ENCODE measurements at regions not wholly inside any gene's neighbourhood (a gene's known extent, or its start where the extent isn't known, plus 50 kb on each side); places are given as distances from the start of the nearest gene placed in this dataset.
"Not testable (repeated sequence)": the region's sequence is repeated elsewhere in the genome, so short reads cannot be mapped to it uniquely, and the experiment has no call there.

GRCh38 chr20:19897891-19898290 is 119.3 kb upstream of the NAA20 start:
- no peak for DNase-seq (ENCODE audit: low read depth)

GRCh38 chr20:19901226-19901625 is 115.9 kb upstream of the NAA20 start:
- no peak for DNase-seq (ENCODE audit: low read depth)

GRCh38 chr20:19903168-19903811 is 113.9 kb upstream of the NAA20 start:
- DNase-seq (ENCODE audit: low read depth): peak; percentile 70

GRCh38 chr20:19907326-19908056 is 109.7 kb upstream of the NAA20 start:
- no peak for DNase-seq (ENCODE audit: low read depth)

- no peak for DNase-seq (ENCODE audit: low read depth)
These were observed 108.6 kb upstream of the NAA20 start for GRCh38 chr20:19908576-19908975.

- no peak for DNase-seq (ENCODE audit: low read depth)
These were observed 107.4 kb upstream of the NAA20 start for GRCh38 chr20:19909725-19910124.

GRCh38 chr20:19911810-19912382 is 105.3 kb upstream of the NAA20 start:
- DNase-seq (ENCODE audit: low read depth): no peak

GRCh38 chr20:19913349-19913748 is 103.8 kb upstream of the NAA20 start:
- DNase-seq (ENCODE audit: low read depth): no peak

- DNase-seq (ENCODE audit: low read depth): peak; percentile 48
These were observed 103.1 kb upstream of the NAA20 start for GRCh38 chr20:19913927-19914614.

- no peak for DNase-seq (ENCODE audit: low read depth)
These were observed 101.9 kb upstream of the NAA20 start for GRCh38 chr20:19915111-19915798.

GRCh38 chr20:19916531-19917485 is 100.4 kb upstream of the NAA20 start:
- no peak for DNase-seq (ENCODE audit: low read depth)

GRCh38 chr20:19918965-19919329 is 98.2 kb upstream of the NAA20 start:
- no peak for DNase-seq (ENCODE audit: low read depth)

- DNase-seq (ENCODE audit: low read depth): no peak
These were observed 96.6 kb upstream of the NAA20 start for GRCh38 chr20:19920381-19921138.

GRCh38 chr20:19921284-19921793 is 95.8 kb upstream of the NAA20 start:
- no peak for DNase-seq (ENCODE audit: low read depth)

- not testable (repeated sequence) for DNase-seq (ENCODE audit: low read depth)
These were observed 95.3 kb upstream of the NAA20 start for GRCh38 chr20:19921829-19922228.

GRCh38 chr20:19922716-19923115 is 94.4 kb upstream of the NAA20 start:
- DNase-seq (ENCODE audit: low read depth): no peak

- DNase-seq (ENCODE audit: low read depth): no peak
These were observed 93.4 kb upstream of the NAA20 start for GRCh38 chr20:19923762-19924161.

GRCh38 chr20:19924255-19924654 is 92.9 kb upstream of the NAA20 start:
- no peak for DNase-seq (ENCODE audit: low read depth)

- DNase-seq (ENCODE audit: low read depth): no peak
These were observed 90.6 kb upstream of the NAA20 start for GRCh38 chr20:19926591-19926990.

GRCh38 chr20:19928328-19929011 is 88.7 kb upstream of the NAA20 start:
- no peak for DNase-seq (ENCODE audit: low read depth)
